ENCODE measurements at regions not wholly inside any gene's neighbourhood (a gene's known extent, or its start where the extent isn't known, plus 50 kb on each side); places are given as distances from the start of the nearest gene placed in this dataset.

- 82 to 88% methylated on average over 23 of the region's 23 CpGs for WGBS, 2 donors
- intact Hi-C loops (cut with DNase I; ENCODE audit: low total_unique reads), result no loop called here
- peak; percentile 9 for DNase-seq
- Histone ChIP-seq H3K9me3 (no peaks in the 10 kb centered on the region), H3K4me3 (no peak overlapping the region), H3K27me3 (no peaks in the 10 kb centered on the region), H3K27ac (no peak overlapping the region), H3K4me1 (no peaks in the 10 kb centered on the region), H3K36me3 (ENCODE audit: low read depth, missing control alignments) (no peaks in the 10 kb centered on the region)
- TF ChIP-seq POLR2A (IDR thresholded peaks at IDR 0.05), result no peak
- TF ChIP-seq, protein P1, sequence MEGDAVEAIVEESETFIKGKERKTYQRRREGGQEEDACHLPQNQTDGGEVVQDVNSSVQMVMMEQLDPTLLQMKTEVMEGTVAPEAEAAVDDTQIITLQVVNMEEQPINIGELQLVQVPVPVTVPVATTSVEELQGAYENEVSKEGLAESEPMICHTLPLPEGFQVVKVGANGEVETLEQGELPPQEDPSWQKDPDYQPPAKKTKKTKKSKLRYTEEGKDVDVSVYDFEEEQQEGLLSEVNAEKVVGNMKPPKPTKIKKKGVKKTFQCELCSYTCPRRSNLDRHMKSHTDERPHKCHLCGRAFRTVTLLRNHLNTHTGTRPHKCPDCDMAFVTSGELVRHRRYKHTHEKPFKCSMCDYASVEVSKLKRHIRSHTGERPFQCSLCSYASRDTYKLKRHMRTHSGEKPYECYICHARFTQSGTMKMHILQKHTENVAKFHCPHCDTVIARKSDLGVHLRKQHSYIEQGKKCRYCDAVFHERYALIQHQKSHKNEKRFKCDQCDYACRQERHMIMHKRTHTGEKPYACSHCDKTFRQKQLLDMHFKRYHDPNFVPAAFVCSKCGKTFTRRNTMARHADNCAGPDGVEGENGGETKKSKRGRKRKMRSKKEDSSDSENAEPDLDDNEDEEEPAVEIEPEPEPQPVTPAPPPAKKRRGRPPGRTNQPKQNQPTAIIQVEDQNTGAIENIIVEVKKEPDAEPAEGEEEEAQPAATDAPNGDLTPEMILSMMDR (IDR thresholded peaks at IDR 0.05), result no peak
Measured at GRCh38 chr6:170028629-170029345, 262.1 kb downstream of the DLL1 start.

DNA sequence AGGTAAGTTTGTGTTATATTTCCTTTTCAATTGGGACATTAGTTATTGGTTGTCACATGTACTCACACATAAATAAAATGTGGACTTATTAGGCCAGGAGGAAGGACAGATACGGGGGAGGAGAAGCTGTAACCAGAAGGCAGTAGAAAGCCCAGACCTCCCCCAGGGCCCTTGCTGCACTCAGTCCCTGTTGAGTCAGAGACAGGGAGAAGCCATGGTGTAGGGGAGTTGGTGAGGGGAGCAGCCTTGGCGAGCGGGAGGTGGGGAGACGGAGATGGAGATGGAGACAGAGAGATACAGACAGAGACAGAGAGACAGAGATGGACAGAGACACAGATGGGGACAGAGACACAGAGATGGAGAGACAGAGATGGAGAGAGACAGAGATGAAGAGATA lies 263.2 kb downstream of the DLL1 start:
- TF ChIP-seq, protein P1 (IDR thresholded peaks at IDR 0.05), result no peak
- no peak for TF ChIP-seq POLR2A (IDR thresholded peaks at IDR 0.05)
- intact Hi-C loops (cut with DNase I; ENCODE audit: low total_unique reads), result no loop called here
- Histone ChIP-seq H3K27ac (no peak overlapping the region), H3K9me3 (no peaks in the 10 kb centered on the region), H3K4me3 (no peak overlapping the region), H3K36me3 (ENCODE audit: low read depth, missing control alignments) (no peaks in the 10 kb centered on the region), H3K27me3 (no peaks in the 10 kb centered on the region), H3K4me1 (no peaks in the 10 kb centered on the region)
- peak; percentile 4 for DNase-seq
- 79 to 90% methylated on average over 4 of the region's 4 CpGs for WGBS, 2 donors

- TF ChIP-seq POLR2A (IDR thresholded peaks at IDR 0.05), result no peak
- TF ChIP-seq, protein P1 (IDR thresholded peaks at IDR 0.05), result no peak
- intact Hi-C loops (cut with DNase I; ENCODE audit: low total_unique reads), result no loop called here
- DNase-seq, result peak; percentile 2
- Histone ChIP-seq H3K9me3 (no peaks in the 10 kb centered on the region), H3K27me3 (no peaks in the 10 kb centered on the region), H3K27ac (no peak overlapping the region), H3K4me1 (no peaks in the 10 kb centered on the region), H3K4me3 (no peak overlapping the region), H3K36me3 (ENCODE audit: low read depth, missing control alignments) (no peaks in the 10 kb centered on the region)
- WGBS, 2 donors, result 88 to 97% methylated on average over 11 to 13 of the region's 13 CpGs
Measured at GRCh38 chr6:170026751-170027646, 263.9 kb downstream of the DLL1 start.

DNA sequence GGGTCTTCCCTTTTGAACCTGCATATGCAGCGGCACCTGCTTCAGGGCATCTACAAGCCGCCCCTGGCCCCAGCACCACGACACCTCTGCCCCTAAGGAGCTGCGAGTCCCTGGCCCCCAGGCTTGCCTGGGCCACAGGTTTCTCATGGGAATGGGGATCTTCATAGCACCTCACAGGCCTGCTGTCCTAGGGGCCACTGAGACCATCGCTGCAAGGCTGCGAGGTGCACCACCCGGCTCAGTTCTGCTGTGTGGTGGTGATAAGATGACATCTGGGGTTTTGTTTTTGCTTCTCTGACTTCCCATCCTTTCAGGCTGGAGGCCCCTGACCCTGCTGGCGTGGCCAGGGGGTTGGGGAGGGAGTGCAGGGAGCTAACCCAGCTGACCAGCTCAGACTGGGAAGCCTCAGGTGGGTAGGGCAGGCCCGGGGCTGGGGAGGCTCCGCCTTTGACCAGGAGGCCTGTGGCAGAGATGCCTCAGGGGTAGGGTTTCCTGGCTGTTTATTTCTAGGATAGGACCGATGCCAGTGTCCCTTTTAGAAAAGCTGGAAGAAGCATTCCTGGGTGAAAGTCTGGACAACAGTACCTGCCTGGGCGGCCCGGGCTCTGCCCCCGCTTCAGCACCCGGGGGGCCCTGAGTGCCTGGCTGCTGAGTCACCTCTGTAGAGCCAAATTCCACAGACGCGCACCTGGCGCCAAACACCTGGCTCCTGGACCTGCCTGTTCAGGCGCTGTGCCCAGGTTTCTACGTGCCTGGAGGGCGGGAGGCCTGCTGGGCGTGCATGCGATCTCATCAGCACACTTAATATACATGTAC lies 264.7 kb downstream of the DLL1 start:
- DNase-seq, result peak; percentile 10
- 94 to 96% methylated on average over 14 to 23 of the region's 23 CpGs for WGBS, 2 donors
- Histone ChIP-seq H3K4me1 (no peaks in the 10 kb centered on the region), H3K27me3 (no peaks in the 10 kb centered on the region), H3K36me3 (ENCODE audit: low read depth, missing control alignments) (no peaks in the 10 kb centered on the region), H3K27ac (no peak overlapping the region), H3K9me3 (no peaks in the 10 kb centered on the region), H3K4me3 (no peak overlapping the region)
- intact Hi-C loops (cut with DNase I; ENCODE audit: low total_unique reads), result no loop called here
- TF ChIP-seq, protein P1 (IDR thresholded peaks at IDR 0.05), result no peak

Measured in testis (tissue), 2 donors.